Endodermal cell (in vitro differentiated cells): ENCODE measurements at regions not wholly inside any gene's neighbourhood (a gene's known extent, or its start where the extent isn't known, plus 50 kb on each side); places are given as distances from the start of the nearest gene placed in this dataset.
"Not testable (repeated sequence)": the region's sequence is repeated elsewhere in the genome, so short reads cannot be mapped to it uniquely, and the experiment has no call there.

Experiments used
- DNase-seq: peaks from one replicate; pipeline ENCODE4 v3.0.0-alpha.2; 2017
- H3K27ac ChIP-seq: 2 replicates; pipeline ENCODE4 v1.5.1; 2013; ENCODE audit warnings: mild to moderate bottlenecking, low read depth, low read length, moderate library complexity
- H3K27me3 ChIP-seq: 2 replicates; pipeline ENCODE4 v1.6.1; 2013; ENCODE audit warnings: mild to moderate bottlenecking, low read length, moderate library complexity; ENCODE audit not compliant: insufficient read depth, control insufficient read depth, poor library complexity, severe bottlenecking
- H3K36me3 ChIP-seq: 2 replicates; pipeline ENCODE4 v1.7.0; 2013; ENCODE audit warnings: mild to moderate bottlenecking, low read length, moderate library complexity; ENCODE audit not compliant: control insufficient read depth, insufficient read depth
- H3K4me1 ChIP-seq: one replicate; pipeline ENCODE4 v1.7.0; 2013; ENCODE audit warnings: low read length; ENCODE audit not compliant: control insufficient read depth, insufficient read depth
- H3K4me3 ChIP-seq: 2 replicates; pipeline ENCODE4 v1.5.1; 2013; ENCODE audit warnings: mild to moderate bottlenecking, low read length, moderate library complexity
- H3K9ac ChIP-seq: 2 replicates; pipeline ENCODE4 v1.6.1; 2013; ENCODE audit warnings: mild to moderate bottlenecking, low read length, moderate library complexity; ENCODE audit not compliant: poor library complexity, severe bottlenecking; ENCODE audit errors: extremely low read depth
- H3K9me3 ChIP-seq: 2 replicates; pipeline ENCODE4 v1.6.1; 2013; ENCODE audit warnings: mild to moderate bottlenecking, low read length, moderate library complexity; ENCODE audit not compliant: control insufficient read depth
- H3K27ac Mint-ChIP-seq: 2 replicates; pipeline ENCODE4 v1.8.0; 2020; ENCODE audit warnings: mixed read lengths
- H3K27me3 Mint-ChIP-seq: 2 replicates; pipeline ENCODE4 v1.8.0; 2021; ENCODE audit warnings: mild to moderate bottlenecking, mixed read lengths; ENCODE audit not compliant: insufficient read depth
- H3K36me3 Mint-ChIP-seq: 2 replicates; pipeline ENCODE4 v1.8.0; 2020; ENCODE audit warnings: low read depth, mixed read lengths
- H3K4me1 Mint-ChIP-seq: 2 replicates; pipeline ENCODE4 v1.8.0; 2020; ENCODE audit warnings: mixed read lengths
- H3K4me3 Mint-ChIP-seq: 2 replicates; pipeline ENCODE4 v1.8.0; 2020; ENCODE audit warnings: mild to moderate bottlenecking, moderate library complexity, mixed read lengths
- H3K9me3 Mint-ChIP-seq: 2 replicates; pipeline ENCODE4 v1.8.0; 2020; ENCODE audit warnings: mild to moderate bottlenecking, mixed read lengths
- WGBS, 2 experiments: methylation state at CpG; one replicate each; pipeline versions ENCODE4 v1.1.5 to v1.1.7; 2013; ENCODE audit warnings: missing lambda C conversion rate in 2 of 2, mixed read lengths in 1 of 2; ENCODE audit not compliant: insufficient coverage in 1 of 2, insufficient read length in 1 of 2; 5-methylcytosine and 5-hydroxymethylcytosine counted together
- TF ChIP-seq, protein P1 (sequence below): fragments of 200-600 bp; sonication (generic); conservative IDR thresholded peaks from 2 replicates; pipeline ENCODE4 v1.5.0; 2021; ENCODE audit warnings: antibody characterized with exemption, mild to moderate bottlenecking

DNA sequence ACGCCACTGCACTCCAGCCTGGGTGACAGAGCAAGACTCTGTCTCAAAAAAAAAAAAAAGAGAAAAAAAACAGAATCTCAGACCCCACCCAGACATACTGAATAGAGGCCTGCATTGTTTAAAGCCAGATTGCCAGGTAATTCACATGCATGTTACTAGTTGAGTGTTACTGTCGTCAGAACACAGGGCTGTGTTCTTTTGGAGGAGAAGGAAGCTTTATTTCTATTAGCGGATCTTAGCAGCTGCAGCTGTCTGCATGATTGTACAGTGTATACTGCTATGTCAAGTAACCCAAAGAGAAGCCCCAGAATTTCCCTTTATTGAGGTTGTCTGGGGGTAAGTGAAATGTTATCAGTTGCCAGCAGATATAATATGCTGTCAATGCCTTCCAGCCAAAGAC lies 496.6 kb upstream of the NAALADL2 start:
- no peaks in the 10 kb centered on the region for H3K9me3 Mint-ChIP-seq
- peaks cover 3% of the 10 kb centered on the region for H3K4me1 ChIP-seq
- no peak overlapping the region for H3K9ac ChIP-seq
- no peaks in the 10 kb centered on the region for H3K9me3 ChIP-seq
- no peak overlapping the region for H3K27ac ChIP-seq
- H3K27me3 Mint-ChIP-seq: peaks cover 3% of the 10 kb centered on the region
- TF ChIP-seq, protein P1, sequence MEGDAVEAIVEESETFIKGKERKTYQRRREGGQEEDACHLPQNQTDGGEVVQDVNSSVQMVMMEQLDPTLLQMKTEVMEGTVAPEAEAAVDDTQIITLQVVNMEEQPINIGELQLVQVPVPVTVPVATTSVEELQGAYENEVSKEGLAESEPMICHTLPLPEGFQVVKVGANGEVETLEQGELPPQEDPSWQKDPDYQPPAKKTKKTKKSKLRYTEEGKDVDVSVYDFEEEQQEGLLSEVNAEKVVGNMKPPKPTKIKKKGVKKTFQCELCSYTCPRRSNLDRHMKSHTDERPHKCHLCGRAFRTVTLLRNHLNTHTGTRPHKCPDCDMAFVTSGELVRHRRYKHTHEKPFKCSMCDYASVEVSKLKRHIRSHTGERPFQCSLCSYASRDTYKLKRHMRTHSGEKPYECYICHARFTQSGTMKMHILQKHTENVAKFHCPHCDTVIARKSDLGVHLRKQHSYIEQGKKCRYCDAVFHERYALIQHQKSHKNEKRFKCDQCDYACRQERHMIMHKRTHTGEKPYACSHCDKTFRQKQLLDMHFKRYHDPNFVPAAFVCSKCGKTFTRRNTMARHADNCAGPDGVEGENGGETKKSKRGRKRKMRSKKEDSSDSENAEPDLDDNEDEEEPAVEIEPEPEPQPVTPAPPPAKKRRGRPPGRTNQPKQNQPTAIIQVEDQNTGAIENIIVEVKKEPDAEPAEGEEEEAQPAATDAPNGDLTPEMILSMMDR: no peak
- H3K4me3 Mint-ChIP-seq: no peak overlapping the region
- no peak overlapping the region for H3K27ac Mint-ChIP-seq
- peaks cover 11% of the 10 kb centered on the region for H3K4me1 Mint-ChIP-seq
- no peaks in the 10 kb centered on the region for H3K36me3 Mint-ChIP-seq
- WGBS, 2 experiments: 80 to 93% methylated on average over 2 to 3 of the region's 3 CpGs
- no peaks in the 10 kb centered on the region for H3K36me3 ChIP-seq
- peaks cover 14% of the 10 kb centered on the region for H3K27me3 ChIP-seq
- H3K4me3 ChIP-seq: no peak overlapping the region
- DNase-seq: no peak

DNA sequence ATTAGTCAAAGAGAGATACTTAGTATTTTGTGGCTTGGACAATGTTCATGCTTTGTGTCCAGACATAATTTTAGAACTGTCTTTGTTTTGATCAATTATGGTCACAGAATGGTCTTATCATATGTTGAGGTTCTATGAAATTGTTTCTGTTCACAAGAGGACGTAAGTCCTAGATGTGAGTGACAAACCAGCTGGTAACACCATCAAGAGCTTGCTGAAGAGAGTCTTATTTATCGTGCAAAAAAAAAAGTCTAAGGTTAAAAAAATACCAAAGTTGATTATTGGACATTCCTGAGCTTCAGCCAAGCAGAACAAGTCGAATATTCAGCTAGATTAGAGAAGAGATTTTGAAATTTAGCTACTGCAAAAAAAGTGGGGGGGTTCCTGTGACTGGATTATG lies 495.9 kb upstream of the NAALADL2 start:
- DNase-seq: no peak
- Mint-ChIP-seq H3K4me1 (peaks cover 11% of the 10 kb centered on the region), H3K27ac (no peak overlapping the region), H3K36me3 (no peaks in the 10 kb centered on the region), H3K4me3 (no peak overlapping the region), H3K9me3 (no peaks in the 10 kb centered on the region), H3K27me3 (no peaks in the 10 kb centered on the region)
- no peaks in the 10 kb centered on the region for H3K9me3 ChIP-seq
- H3K4me3 ChIP-seq: no peak overlapping the region
- H3K36me3 ChIP-seq: no peaks in the 10 kb centered on the region
- WGBS, 2 experiments: 56 to 67% methylated on average over 2 of the region's 3 CpGs
- peaks cover 3% of the 10 kb centered on the region for H3K4me1 ChIP-seq
- TF ChIP-seq, protein P1: no peak
- H3K9ac ChIP-seq: no peak overlapping the region
- peaks cover 7% of the 10 kb centered on the region for H3K27me3 ChIP-seq
- no peak overlapping the region for H3K27ac ChIP-seq

DNA sequence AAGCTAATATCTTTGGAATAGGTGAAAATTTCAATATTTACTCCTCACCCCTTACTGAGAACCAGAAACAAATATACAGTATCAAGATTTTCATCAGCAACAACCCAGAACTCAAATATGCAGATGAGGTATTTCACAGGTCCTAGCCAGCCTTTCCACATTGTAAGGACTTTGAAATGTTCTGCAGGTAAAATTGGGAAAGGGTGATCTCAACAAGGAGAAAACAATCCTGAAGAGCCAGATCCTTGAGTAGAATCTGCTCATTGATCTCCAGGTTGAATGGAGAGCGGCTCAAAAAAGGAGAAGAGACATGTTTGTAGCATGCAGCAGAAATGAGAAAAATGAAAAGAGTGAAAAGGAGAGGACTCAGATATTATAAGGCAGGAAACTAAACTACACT lies 493.3 kb upstream of the NAALADL2 start:
- TF ChIP-seq, protein P1: no peak
- no peak overlapping the region for H3K27ac ChIP-seq
- WGBS, 2 experiments: 91% methylated on average over 1 of the region's 1 CpG
- H3K4me1 ChIP-seq: no peaks in the 10 kb centered on the region
- no peaks in the 10 kb centered on the region for H3K9me3 ChIP-seq
- H3K9me3 Mint-ChIP-seq: no peaks in the 10 kb centered on the region
- H3K4me1 Mint-ChIP-seq: peaks cover 7% of the 10 kb centered on the region
- no peaks in the 10 kb centered on the region for H3K27me3 Mint-ChIP-seq
- no peaks in the 10 kb centered on the region for H3K27me3 ChIP-seq
- no peak overlapping the region for H3K9ac ChIP-seq
- no peak for DNase-seq
- no peaks in the 10 kb centered on the region for H3K36me3 Mint-ChIP-seq
- H3K4me3 ChIP-seq: no peak overlapping the region
- no peak overlapping the region for H3K4me3 Mint-ChIP-seq
- H3K36me3 ChIP-seq: no peaks in the 10 kb centered on the region
- no peak overlapping the region for H3K27ac Mint-ChIP-seq

DNA sequence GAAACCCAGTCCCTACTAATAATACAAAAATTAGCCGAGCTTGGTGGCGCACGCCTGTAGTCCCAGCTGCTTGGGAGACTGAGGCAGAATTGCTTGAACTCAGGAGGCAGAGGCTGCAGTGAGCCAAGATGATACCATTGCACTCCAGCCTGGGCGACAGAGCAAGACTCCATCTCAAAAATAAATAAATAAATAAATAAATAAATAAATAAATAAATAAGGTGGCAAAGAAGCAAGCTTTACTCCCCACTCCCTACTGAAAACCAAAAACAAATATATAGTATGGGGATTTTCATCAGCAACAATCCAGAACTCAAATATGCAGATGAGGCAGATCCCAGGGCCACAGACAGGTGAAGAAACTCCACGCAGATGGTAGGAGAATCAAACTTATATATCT lies 492.2 kb upstream of the NAALADL2 start:
- H3K9me3 Mint-ChIP-seq, H3K36me3 Mint-ChIP-seq, H3K4me3 ChIP-seq, H3K36me3 ChIP-seq, H3K27ac Mint-ChIP-seq, DNase-seq, H3K27ac ChIP-seq, H3K9me3 ChIP-seq, H3K4me1 ChIP-seq, H3K4me1 Mint-ChIP-seq, H3K9ac ChIP-seq, H3K27me3 ChIP-seq, H3K4me3 Mint-ChIP-seq, H3K27me3 Mint-ChIP-seq: not testable (repeated sequence)
- 70% methylated on average over 4 of the region's 5 CpGs; no CpG with 5 or more reads in 1 of the 2 experiments for WGBS, 2 experiments
